Liver (tissue), 8 donors: ENCODE measurements at regions not wholly inside any gene's neighbourhood (a gene's known extent, or its start where the extent isn't known, plus 50 kb on each side); places are given as distances from the start of the nearest gene placed in this dataset.

Experiments used
- DNase-seq: peaks from one replicate; pipeline ENCODE4 v3.0.0-alpha.2; 2017; ENCODE audit warnings: low spot score
- H3K27ac ChIP-seq, 2 donors: one replicate each; pipeline ENCODE4 v1.7.0; 2013; ENCODE audit warnings: inconsistent platforms in 2 of 2, low read length in 2 of 2, control low read depth in 1 of 2, low read depth in 1 of 2, mild to moderate bottlenecking in 1 of 2
- H3K27me3 ChIP-seq, 4 donors: one replicate each; pipeline versions ENCODE4 v1.6.1 to v1.7.0; 2013; ENCODE audit warnings: low read length in 3 of 4, inconsistent platforms in 1 of 4, mild to moderate bottlenecking in 1 of 4, moderate library complexity in 1 of 4; ENCODE audit not compliant: control insufficient read depth in 4 of 4, insufficient read depth in 4 of 4
- H3K36me3 ChIP-seq, 4 donors: one replicate each; pipeline versions ENCODE4 v1.6.1 to v1.7.0; 2013; ENCODE audit warnings: low read length in 3 of 4, mild to moderate bottlenecking in 3 of 4, low read depth in 1 of 4, moderate library complexity in 1 of 4; ENCODE audit not compliant: control insufficient read depth in 4 of 4, insufficient read depth in 3 of 4
- H3K4me1 ChIP-seq, 4 donors: one replicate each; pipeline versions ENCODE4 v1.6.1 to v1.7.0; 2013; ENCODE audit warnings: low read length in 3 of 4, mild to moderate bottlenecking in 3 of 4, moderate library complexity in 1 of 4; ENCODE audit not compliant: control insufficient read depth in 4 of 4, insufficient read depth in 4 of 4
- H3K4me3 ChIP-seq, 3 donors: one replicate each; pipeline versions ENCODE4 v1.6.1 to v1.7.0; 2013; ENCODE audit warnings: low read length in 3 of 3, control low read depth in 1 of 3, low read depth in 1 of 3, mild to moderate bottlenecking in 1 of 3
- H3K9ac ChIP-seq, 2 donors: one replicate each; pipeline ENCODE4 v1.7.0; 2013; ENCODE audit warnings: low read length in 2 of 2, mild to moderate bottlenecking in 2 of 2, moderate library complexity in 2 of 2, control low read depth in 1 of 2, low read depth in 1 of 2
- H3K9me3 ChIP-seq, 4 donors: one replicate each; pipeline versions ENCODE4 v1.6.1 to v1.7.0; 2013; ENCODE audit warnings: low read length in 3 of 4; ENCODE audit not compliant: control insufficient read depth in 4 of 4
- EGR1 ChIP-seq, 2 donors: IDR thresholded peaks; 2 replicates each; pipeline ENCODE4 v1.6.1; 2016 to 2018; ENCODE audit warnings: antibody characterized with exemption in 2 of 2, low read depth in 2 of 2
- FOXA1 ChIP-seq: IDR thresholded peaks from 2 replicates; pipeline ENCODE4 v1.6.1; 2016; ENCODE audit warnings: antibody characterized with exemption
- FOXA2 ChIP-seq: IDR thresholded peaks from 2 replicates; pipeline ENCODE4 v1.6.1; 2016; ENCODE audit warnings: antibody characterized with exemption
- GABPA ChIP-seq, 2 donors: IDR thresholded peaks in 1 of 2; conservative IDR thresholded peaks in 1 of 2; 2 replicates each; pipeline ENCODE4 v1.6.1; 2016; ENCODE audit warnings: antibody characterized with exemption in 2 of 2, mild to moderate bottlenecking in 1 of 2, moderate library complexity in 1 of 2
- HNF4A ChIP-seq, 2 donors: conservative IDR thresholded peaks; 2 replicates each; pipeline ENCODE4 v1.6.1; 2016; ENCODE audit warnings: antibody characterized with exemption in 2 of 2, mild to moderate bottlenecking in 2 of 2
- HNF4G ChIP-seq: IDR thresholded peaks from 2 replicates; pipeline ENCODE4 v1.6.1; 2016; ENCODE audit warnings: antibody characterized with exemption
- JUND ChIP-seq, 2 donors: IDR thresholded peaks; 2 replicates each; pipeline ENCODE4 v1.6.1; 2016; ENCODE audit warnings: antibody characterized with exemption in 2 of 2
- NR2F2 ChIP-seq: IDR thresholded peaks from 2 replicates; pipeline ENCODE4 v1.6.1; 2016; ENCODE audit warnings: antibody characterized with exemption
- RAD21 ChIP-seq, 2 donors: IDR thresholded peaks; 2 replicates each; pipeline ENCODE4 v1.6.1; 2016; ENCODE audit warnings: antibody characterized with exemption in 2 of 2, mild to moderate bottlenecking in 2 of 2
- RXRA ChIP-seq, 2 donors: IDR thresholded peaks; 2 replicates each; pipeline ENCODE4 v1.6.1; 2017 to 2018; ENCODE audit warnings: antibody characterized with exemption in 2 of 2, mild to moderate bottlenecking in 1 of 2
- SP1 ChIP-seq: IDR thresholded peaks from 2 replicates; pipeline ENCODE4 v1.6.1; 2018; ENCODE audit warnings: antibody characterized with exemption, mild to moderate bottlenecking
- TAF1 ChIP-seq: conservative IDR thresholded peaks from 2 replicates; pipeline ENCODE4 v1.6.1; 2016; ENCODE audit warnings: antibody characterized with exemption, mild to moderate bottlenecking
- YY1 ChIP-seq: IDR thresholded peaks from 2 replicates; pipeline ENCODE4 v1.6.1; 2016; ENCODE audit warnings: antibody characterized with exemption, mild to moderate bottlenecking
- WGBS: extraction: QIAGEN DNeasy Blood & Tissue Kit; methylation state at CpG from one replicate; pipeline ENCODE4 v1.1.7; 2013; 5-methylcytosine and 5-hydroxymethylcytosine counted together
- TF ChIP-seq, protein P1 (sequence below): IDR thresholded peaks from 2 replicates; pipeline ENCODE4 v1.6.1; 2016; ENCODE audit warnings: antibody characterized with exemption
- TF ChIP-seq, protein P2 (sequence below): IDR thresholded peaks from 2 replicates; pipeline ENCODE4 v1.6.1; 2016; ENCODE audit warnings: antibody characterized with exemption, mild to moderate bottlenecking
- TF ChIP-seq, protein P3 (sequence below): IDR thresholded peaks from 2 replicates; pipeline ENCODE4 v1.6.1; 2016; ENCODE audit warnings: antibody characterized with exemption
- TF ChIP-seq, protein P4 (sequence below): fragments of 150-350 bp; IDR thresholded peaks from 2 replicates; pipeline ENCODE4 v1.5.1; 2017; ENCODE audit warnings: improper control_type of control experiment, low read depth, low read length; ENCODE audit not compliant: missing input control
- TF ChIP-seq, protein P5 (sequence below): IDR thresholded peaks from 2 replicates; pipeline ENCODE4 v1.6.1; 2016; ENCODE audit warnings: antibody characterized with exemption
- donor health status: healthy.
- donor health status: healthy.
- donor health status: healthy.
- donor health status: healthy.
- donor health status: healthy.

DNA sequence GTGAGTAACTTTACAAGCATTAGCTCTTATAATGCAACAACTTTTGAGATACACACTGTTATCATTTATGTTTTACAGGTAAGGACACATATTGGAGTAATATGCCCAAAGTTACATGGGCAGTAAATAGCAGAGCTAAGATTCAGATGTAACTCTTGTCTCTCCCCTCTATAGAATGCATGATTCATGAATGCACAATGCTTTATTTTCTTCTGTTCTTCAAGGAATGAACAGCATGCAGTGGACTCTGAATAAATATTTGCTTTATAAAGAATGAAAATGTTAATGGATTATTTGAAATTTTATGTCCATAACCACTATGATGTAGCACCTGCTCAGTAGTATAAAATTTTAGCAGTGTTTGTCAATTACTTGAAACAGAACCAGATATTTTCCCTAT lies 629.5 kb downstream of the KCTD16 start (continued):
- TF ChIP-seq, protein P1, sequence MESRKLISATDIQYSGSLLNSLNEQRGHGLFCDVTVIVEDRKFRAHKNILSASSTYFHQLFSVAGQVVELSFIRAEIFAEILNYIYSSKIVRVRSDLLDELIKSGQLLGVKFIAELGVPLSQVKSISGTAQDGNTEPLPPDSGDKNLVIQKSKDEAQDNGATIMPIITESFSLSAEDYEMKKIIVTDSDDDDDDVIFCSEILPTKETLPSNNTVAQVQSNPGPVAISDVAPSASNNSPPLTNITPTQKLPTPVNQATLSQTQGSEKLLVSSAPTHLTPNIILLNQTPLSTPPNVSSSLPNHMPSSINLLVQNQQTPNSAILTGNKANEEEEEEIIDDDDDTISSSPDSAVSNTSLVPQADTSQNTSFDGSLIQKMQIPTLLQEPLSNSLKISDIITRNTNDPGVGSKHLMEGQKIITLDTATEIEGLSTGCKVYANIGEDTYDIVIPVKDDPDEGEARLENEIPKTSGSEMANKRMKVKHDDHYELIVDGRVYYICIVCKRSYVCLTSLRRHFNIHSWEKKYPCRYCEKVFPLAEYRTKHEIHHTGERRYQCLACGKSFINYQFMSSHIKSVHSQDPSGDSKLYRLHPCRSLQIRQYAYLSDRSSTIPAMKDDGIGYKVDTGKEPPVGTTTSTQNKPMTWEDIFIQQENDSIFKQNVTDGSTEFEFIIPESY, result no peak

DNA sequence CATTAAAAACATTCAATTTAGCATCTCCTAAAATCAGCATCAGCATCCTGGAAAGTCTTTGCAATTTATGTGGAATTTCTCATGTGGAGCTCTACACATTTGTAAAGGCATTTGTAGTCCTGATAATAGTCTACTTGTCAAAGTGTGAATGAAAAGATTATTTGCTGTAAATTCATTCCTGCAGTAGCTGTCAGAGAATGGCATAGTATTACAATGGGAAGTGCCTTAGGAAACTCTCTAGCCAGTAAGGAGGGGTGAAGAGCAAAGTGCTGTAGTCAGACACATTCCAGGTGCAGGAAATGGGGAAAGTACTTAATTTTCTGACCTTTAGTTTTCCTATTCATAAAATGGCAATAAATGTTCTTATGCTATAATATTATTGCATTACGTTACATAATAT lies 627.9 kb downstream of the KCTD16 start:
- 69% methylated on average over 1 of the region's 1 CpG for WGBS
- TF ChIP-seq RXRA (IDR thresholded peaks at IDR 0.05), result no peak
- TF ChIP-seq YY1, result no peak
- TF ChIP-seq GABPA (IDR thresholded peaks at IDR 0.05 in 1 of 2, conservative IDR thresholded peaks at IDR 0.05 in 1 of 2), result no peak
- no peak for TF ChIP-seq JUND (IDR thresholded peaks at IDR 0.05)
- Histone ChIP-seq H3K4me1 (no peaks in the 10 kb centered on the region), H3K27me3 (peaks cover 0 to 6% (median 0%) of the 10 kb centered on the region in 4 donors), H3K27ac (no peak overlapping the region), H3K9me3 (no peaks in the 10 kb centered on the region), H3K4me3 (no peak overlapping the region), H3K36me3 (no peaks in the 10 kb centered on the region), H3K9ac (no peak overlapping the region)
- DNase-seq, result no peak

DNA sequence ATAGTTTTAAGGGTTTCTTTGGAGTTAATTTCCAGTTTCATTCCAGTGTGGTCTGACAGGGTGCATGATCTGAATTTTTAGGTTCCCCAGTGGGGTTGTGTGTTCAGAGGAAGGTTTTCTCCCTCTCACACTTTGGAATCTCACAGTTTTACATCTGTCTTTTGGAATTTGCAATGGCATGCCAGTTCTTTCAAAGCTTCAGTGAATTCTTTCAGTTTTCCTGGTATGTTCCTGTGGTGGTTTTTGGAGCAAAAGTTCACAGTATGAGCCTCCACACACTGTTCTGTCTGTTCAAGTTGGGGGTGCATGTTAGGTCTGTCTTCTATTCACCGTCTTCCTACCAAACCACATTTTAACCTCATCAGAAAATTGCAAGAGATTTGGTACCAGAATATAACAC lies 624.2 kb downstream of the KCTD16 start:
- Histone ChIP-seq H3K27ac (no peak overlapping the region), H3K4me1 (no peaks in the 10 kb centered on the region), H3K9me3 (peaks cover 0 to 10% (median 0%) of the 10 kb centered on the region in 4 donors), H3K27me3 (peaks cover 0 to 6% (median 0%) of the 10 kb centered on the region in 4 donors), H3K36me3 (no peaks in the 10 kb centered on the region), H3K4me3 (no peak overlapping the region), H3K9ac (no peak overlapping the region)
- DNase-seq, result no peak
- 86% methylated on average over 1 of the region's 1 CpG for WGBS
- TF ChIP-seq RAD21 (IDR thresholded peaks at IDR 0.05) (no peak), EGR1 (IDR thresholded peaks at IDR 0.05; ENCODE audit: low read depth in 2 of 2) (no peak), GABPA (IDR thresholded peaks at IDR 0.05 in 1 of 2, conservative IDR thresholded peaks at IDR 0.05 in 1 of 2) (no peak), HNF4G (no peak), RXRA (IDR thresholded peaks at IDR 0.05) (no peak), FOXA1 (no peak), TAF1 (no peak), JUND (IDR thresholded peaks at IDR 0.05) (no peak), FOXA2 (no peak), HNF4A (conservative IDR thresholded peaks at IDR 0.05) (no peak), YY1 (no peak), NR2F2 (no peak), SP1 (no peak)
- TF ChIP-seq, protein P2, sequence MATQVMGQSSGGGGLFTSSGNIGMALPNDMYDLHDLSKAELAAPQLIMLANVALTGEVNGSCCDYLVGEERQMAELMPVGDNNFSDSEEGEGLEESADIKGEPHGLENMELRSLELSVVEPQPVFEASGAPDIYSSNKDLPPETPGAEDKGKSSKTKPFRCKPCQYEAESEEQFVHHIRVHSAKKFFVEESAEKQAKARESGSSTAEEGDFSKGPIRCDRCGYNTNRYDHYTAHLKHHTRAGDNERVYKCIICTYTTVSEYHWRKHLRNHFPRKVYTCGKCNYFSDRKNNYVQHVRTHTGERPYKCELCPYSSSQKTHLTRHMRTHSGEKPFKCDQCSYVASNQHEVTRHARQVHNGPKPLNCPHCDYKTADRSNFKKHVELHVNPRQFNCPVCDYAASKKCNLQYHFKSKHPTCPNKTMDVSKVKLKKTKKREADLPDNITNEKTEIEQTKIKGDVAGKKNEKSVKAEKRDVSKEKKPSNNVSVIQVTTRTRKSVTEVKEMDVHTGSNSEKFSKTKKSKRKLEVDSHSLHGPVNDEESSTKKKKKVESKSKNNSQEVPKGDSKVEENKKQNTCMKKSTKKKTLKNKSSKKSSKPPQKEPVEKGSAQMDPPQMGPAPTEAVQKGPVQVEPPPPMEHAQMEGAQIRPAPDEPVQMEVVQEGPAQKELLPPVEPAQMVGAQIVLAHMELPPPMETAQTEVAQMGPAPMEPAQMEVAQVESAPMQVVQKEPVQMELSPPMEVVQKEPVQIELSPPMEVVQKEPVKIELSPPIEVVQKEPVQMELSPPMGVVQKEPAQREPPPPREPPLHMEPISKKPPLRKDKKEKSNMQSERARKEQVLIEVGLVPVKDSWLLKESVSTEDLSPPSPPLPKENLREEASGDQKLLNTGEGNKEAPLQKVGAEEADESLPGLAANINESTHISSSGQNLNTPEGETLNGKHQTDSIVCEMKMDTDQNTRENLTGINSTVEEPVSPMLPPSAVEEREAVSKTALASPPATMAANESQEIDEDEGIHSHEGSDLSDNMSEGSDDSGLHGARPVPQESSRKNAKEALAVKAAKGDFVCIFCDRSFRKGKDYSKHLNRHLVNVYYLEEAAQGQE, result no peak
- TF ChIP-seq, protein P3, sequence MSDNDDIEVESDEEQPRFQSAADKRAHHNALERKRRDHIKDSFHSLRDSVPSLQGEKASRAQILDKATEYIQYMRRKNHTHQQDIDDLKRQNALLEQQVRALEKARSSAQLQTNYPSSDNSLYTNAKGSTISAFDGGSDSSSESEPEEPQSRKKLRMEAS, result no peak
- TF ChIP-seq, protein P1, result no peak
- TF ChIP-seq, protein P4, sequence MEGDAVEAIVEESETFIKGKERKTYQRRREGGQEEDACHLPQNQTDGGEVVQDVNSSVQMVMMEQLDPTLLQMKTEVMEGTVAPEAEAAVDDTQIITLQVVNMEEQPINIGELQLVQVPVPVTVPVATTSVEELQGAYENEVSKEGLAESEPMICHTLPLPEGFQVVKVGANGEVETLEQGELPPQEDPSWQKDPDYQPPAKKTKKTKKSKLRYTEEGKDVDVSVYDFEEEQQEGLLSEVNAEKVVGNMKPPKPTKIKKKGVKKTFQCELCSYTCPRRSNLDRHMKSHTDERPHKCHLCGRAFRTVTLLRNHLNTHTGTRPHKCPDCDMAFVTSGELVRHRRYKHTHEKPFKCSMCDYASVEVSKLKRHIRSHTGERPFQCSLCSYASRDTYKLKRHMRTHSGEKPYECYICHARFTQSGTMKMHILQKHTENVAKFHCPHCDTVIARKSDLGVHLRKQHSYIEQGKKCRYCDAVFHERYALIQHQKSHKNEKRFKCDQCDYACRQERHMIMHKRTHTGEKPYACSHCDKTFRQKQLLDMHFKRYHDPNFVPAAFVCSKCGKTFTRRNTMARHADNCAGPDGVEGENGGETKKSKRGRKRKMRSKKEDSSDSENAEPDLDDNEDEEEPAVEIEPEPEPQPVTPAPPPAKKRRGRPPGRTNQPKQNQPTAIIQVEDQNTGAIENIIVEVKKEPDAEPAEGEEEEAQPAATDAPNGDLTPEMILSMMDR, result no peak
- TF ChIP-seq, protein P5, sequence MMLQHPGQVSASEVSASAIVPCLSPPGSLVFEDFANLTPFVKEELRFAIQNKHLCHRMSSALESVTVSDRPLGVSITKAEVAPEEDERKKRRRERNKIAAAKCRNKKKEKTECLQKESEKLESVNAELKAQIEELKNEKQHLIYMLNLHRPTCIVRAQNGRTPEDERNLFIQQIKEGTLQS, result no peak
